Stimulated activated CD8-positive, alpha-beta memory T cell treated with anti-CD3 and anti-CD28 coated beads, Interleukin-4, amount 100 ng/mL, for 48 hours (primary cell): ENCODE measurements at regions not wholly inside any gene's neighbourhood (a gene's known extent, or its start where the extent isn't known, plus 50 kb on each side); places are given as distances from the start of the nearest gene placed in this dataset.
"Not testable (repeated sequence)": the region's sequence is repeated elsewhere in the genome, so short reads cannot be mapped to it uniquely, and the experiment has no call there.

Experiments
- DNase-seq: peaks from one replicate; pipeline ENCODE4 v3.0.0-alpha.2; 2020

- DNase-seq: no peak
Measured at GRCh38 chr13:21228738-21229137, 52.3 kb downstream of the MRPL57 start.

GRCh38 chr13:21229241-21230024, 53.0 kb downstream of the MRPL57 start:
- DNase-seq: no peak

GRCh38 chr13:21230516-21230915, 54.1 kb downstream of the MRPL57 start:
- DNase-seq: no peak

GRCh38 chr13:21231426-21231940, 55.0 kb downstream of the MRPL57 start:
- no peak for DNase-seq

GRCh38 chr13:21232196-21232595, 55.7 kb downstream of the MRPL57 start:
- no peak for DNase-seq

GRCh38 chr13:21232599-21232998, 56.1 kb downstream of the MRPL57 start:
- DNase-seq: no peak

- no peak for DNase-seq
Measured at GRCh38 chr13:21233086-21233485, 56.6 kb downstream of the MRPL57 start.

GRCh38 chr13:21234526-21234925, 58.1 kb downstream of the MRPL57 start:
- DNase-seq: no peak

GRCh38 chr13:21235174-21235573, 58.7 kb downstream of the MRPL57 start:
- no peak for DNase-seq

GRCh38 chr13:21237081-21237480, 60.6 kb downstream of the MRPL57 start:
- no peak for DNase-seq

- DNase-seq: no peak
Measured at GRCh38 chr13:21238267-21238666, 61.8 kb downstream of the MRPL57 start.

- DNase-seq: no peak
Measured at GRCh38 chr13:21240586-21240985, 64.1 kb downstream of the MRPL57 start.

- DNase-seq: no peak
Measured at GRCh38 chr13:21242236-21242635, 65.8 kb downstream of the MRPL57 start.

GRCh38 chr13:21243045-21243897, 66.8 kb downstream of the MRPL57 start:
- DNase-seq: no peak

- not testable (repeated sequence) for DNase-seq
Measured at GRCh38 chr13:21243898-21244184, 67.4 kb downstream of the MRPL57 start.

- no peak for DNase-seq
Measured at GRCh38 chr13:21246761-21247452, 70.4 kb downstream of the MRPL57 start.

GRCh38 chr13:21256351-21256761, 79.9 kb downstream of the MRPL57 start:
- DNase-seq: no peak

- no peak for DNase-seq
Measured at GRCh38 chr13:21256891-21257290, 80.4 kb downstream of the MRPL57 start.

GRCh38 chr13:21259571-21260455, 83.4 kb downstream of the MRPL57 start:
- no peak for DNase-seq

- not testable (repeated sequence) for DNase-seq
Measured at GRCh38 chr13:21260561-21261290, 84.3 kb downstream of the MRPL57 start.

GRCh38 chr13:21261487-21262216, 85.2 kb downstream of the MRPL57 start:
- not testable (repeated sequence) for DNase-seq
